ENCODE measurements at regions not wholly inside any gene's neighbourhood (a gene's known extent, or its start where the extent isn't known, plus 50 kb on each side); places are given as distances from the start of the nearest gene placed in this dataset.

DNA sequence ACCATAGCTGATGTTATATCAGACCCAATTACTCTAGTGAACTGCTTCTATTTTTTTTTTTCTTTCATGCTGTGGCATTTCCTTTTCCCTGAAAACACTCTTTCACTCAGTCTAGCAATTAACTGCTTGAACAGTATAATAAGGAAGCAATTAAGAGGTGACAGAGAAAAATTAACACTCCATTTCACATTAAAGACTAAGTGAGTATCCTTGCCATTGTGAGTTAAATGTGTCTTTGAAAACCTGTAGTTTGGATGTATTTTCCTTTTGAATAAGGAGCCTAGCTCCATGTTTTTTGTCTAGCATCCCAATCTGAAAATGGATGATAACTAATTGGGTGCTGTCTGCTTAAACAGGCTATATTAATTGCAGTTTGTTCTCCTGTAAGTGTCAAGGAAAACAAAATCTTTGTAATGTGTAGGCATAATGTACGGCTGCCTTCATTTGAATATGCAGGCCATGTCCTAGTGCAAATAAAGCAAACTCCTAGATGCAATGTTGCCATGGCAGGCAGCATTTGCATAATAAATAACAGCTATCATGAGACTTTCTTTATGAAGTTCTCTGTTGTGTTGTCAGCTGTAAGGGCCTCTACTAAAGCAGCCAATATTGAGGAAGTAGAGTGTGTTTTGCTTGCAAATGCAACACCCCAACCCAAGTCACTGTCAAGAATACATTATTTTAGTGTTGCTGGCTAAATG lies 416.7 kb downstream of the ZIC3 start:
- TF ChIP-seq EZH2 (IDR thresholded peaks at IDR 0.05) = no peak
- TF ChIP-seq SP1 (IDR thresholded peaks at IDR 0.05; ENCODE audit: low read depth) = no peak
- TF ChIP-seq SIN3A (IDR thresholded peaks at IDR 0.05; ENCODE audit: low read depth) = no peak
- no peak for TF ChIP-seq POLR2A (IDR thresholded peaks at IDR 0.05; ENCODE audit: borderline replicate concordance, extremely low read depth, insufficient read depth, insufficient read length)
- no peak for TF ChIP-seq CTCF (IDR thresholded peaks at IDR 0.05 in 2 of 3, conservative IDR thresholded peaks at IDR 0.05 in 1 of 3; ENCODE audit: borderline replicate concordance in 1 of 3, insufficient read depth in 1 of 3, low read depth in 2 of 3, low read length in 2 of 3)
- TF ChIP-seq POLR2AphosphoS5 (IDR thresholded peaks at IDR 0.05; ENCODE audit: low read depth, low read length) = no peak
- TF ChIP-seq FOSL1 (IDR thresholded peaks at IDR 0.05; ENCODE audit: low read depth) = no peak
- no peak for TF ChIP-seq EZH2phosphoT487 (IDR thresholded peaks at IDR 0.05; ENCODE audit: borderline replicate concordance)
- TF ChIP-seq CBX3 (IDR thresholded peaks at IDR 0.05; ENCODE audit: low read depth) = no peak
- no peak for TF ChIP-seq RAD21 (IDR thresholded peaks at IDR 0.05; ENCODE audit: low read depth)
- no peak for TF ChIP-seq JUND (IDR thresholded peaks at IDR 0.05)
- TF ChIP-seq CEBPB (IDR thresholded peaks at IDR 0.05; ENCODE audit: low read depth) = no peak
